ENCODE measurements at regions not wholly inside any gene's neighbourhood (a gene's known extent, or its start where the extent isn't known, plus 50 kb on each side); places are given as distances from the start of the nearest gene placed in this dataset.
"Not testable (repeated sequence)": the region's sequence is repeated elsewhere in the genome, so short reads cannot be mapped to it uniquely, and the experiment has no call there.

GRCh38 chr4:129278868-129279267 is 182.9 kb downstream of the C4orf33 start:
- no peak for DNase-seq (ENCODE audit: low read depth)
- TF ChIP-seq CTCF (IDR thresholded peaks at IDR 0.05; ENCODE audit: insufficient read depth, low read depth, low read length, missing control alignments) = no peak

DNA sequence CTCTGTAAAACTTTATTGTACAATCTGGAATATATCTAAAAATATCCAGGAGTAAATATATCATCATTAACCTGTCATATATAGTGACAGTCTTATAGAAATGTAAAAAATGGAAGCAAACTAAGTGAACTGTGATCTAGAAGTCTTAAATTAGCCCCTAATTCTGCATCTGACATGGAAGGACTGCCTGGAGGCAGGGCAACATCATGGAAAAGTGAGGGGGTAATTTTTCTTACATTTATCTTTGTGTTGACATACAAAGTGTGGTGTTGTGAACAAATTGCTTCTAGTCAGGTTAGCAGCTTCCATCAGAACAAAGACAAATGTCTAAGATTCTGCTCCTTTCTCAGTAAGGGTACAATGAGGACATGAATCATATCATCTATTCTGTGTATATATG is 186.3 kb downstream of the C4orf33 start:
- TF ChIP-seq CTCF (IDR thresholded peaks at IDR 0.05; ENCODE audit: insufficient read depth, low read depth, low read length, missing control alignments) = no peak
- H3K4me3 ChIP-seq (ENCODE audit: low read length) = no peak overlapping the region
- DNase-seq (ENCODE audit: low read depth) = no peak

More at GRCh38 chr4:129278868-129279267, 182.9 kb downstream of the C4orf33 start:
- no peak overlapping the region for H3K4me3 ChIP-seq (ENCODE audit: low read length)

DNA sequence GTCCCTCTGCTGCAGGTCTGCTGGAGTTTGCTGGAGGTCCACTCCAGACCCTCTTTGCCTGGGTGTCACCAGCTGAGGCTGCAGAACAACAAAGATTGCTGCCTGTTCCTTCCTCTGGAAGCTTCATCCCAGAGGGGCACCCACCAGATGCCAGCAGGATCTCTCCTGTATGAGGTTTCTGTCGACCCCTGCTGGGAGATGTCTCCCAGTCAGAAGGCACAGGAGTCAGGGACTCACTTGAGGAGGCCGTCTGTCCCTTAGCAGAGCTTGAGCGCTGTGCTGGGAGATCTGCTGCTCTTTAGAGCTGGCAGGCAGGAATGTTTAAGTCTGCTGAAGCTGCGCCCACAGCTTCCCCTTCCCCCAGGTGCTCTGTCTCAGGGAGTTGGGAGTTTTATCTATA is 196.2 kb downstream of the C4orf33 start:
- DNase-seq (ENCODE audit: low read depth) = not testable (repeated sequence)

GRCh38 chr4:129314781-129315180 is 218.8 kb downstream of the C4orf33 start:
- no peak for DNase-seq (ENCODE audit: low read depth)
- TF ChIP-seq CTCF (IDR thresholded peaks at IDR 0.05; ENCODE audit: insufficient read depth, low read depth, low read length, missing control alignments) = no peak
- no peak overlapping the region for H3K4me3 ChIP-seq (ENCODE audit: low read length)

More for the DNA sequence above, 196.2 kb downstream of the C4orf33 start:
- not testable (repeated sequence) for H3K4me3 ChIP-seq (ENCODE audit: low read length)

DNA sequence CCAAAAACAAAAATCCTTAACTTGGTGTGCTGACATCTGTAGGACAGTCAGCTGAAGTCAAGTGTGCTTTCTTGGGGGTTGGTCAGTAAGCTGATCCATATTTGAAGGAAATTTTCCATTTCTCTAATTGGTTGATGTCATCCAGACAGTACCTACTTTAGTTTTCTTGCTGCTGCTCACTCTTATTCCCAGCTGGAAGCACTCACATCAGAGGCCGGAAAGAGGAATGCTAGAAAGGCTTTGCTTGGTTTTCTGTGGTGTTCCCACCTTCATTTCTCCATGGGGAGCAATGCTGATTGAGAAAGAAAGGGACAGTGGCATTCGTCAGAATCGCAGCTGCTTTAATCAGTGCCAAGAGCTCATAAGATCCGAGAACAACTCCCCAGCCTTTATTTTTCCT is 227.0 kb downstream of the C4orf33 start:
- no peak for TF ChIP-seq CTCF (IDR thresholded peaks at IDR 0.05; ENCODE audit: insufficient read depth, low read depth, low read length, missing control alignments)
- H3K4me3 ChIP-seq (ENCODE audit: low read length) = no peak overlapping the region
- no peak for DNase-seq (ENCODE audit: low read depth)

GRCh38 chr4:129323658-129324057 is 227.7 kb downstream of the C4orf33 start:
- DNase-seq (ENCODE audit: low read depth) = no peak
- H3K4me3 ChIP-seq (ENCODE audit: low read length) = no peak overlapping the region
- TF ChIP-seq CTCF (IDR thresholded peaks at IDR 0.05; ENCODE audit: insufficient read depth, low read depth, low read length, missing control alignments) = no peak

DNA sequence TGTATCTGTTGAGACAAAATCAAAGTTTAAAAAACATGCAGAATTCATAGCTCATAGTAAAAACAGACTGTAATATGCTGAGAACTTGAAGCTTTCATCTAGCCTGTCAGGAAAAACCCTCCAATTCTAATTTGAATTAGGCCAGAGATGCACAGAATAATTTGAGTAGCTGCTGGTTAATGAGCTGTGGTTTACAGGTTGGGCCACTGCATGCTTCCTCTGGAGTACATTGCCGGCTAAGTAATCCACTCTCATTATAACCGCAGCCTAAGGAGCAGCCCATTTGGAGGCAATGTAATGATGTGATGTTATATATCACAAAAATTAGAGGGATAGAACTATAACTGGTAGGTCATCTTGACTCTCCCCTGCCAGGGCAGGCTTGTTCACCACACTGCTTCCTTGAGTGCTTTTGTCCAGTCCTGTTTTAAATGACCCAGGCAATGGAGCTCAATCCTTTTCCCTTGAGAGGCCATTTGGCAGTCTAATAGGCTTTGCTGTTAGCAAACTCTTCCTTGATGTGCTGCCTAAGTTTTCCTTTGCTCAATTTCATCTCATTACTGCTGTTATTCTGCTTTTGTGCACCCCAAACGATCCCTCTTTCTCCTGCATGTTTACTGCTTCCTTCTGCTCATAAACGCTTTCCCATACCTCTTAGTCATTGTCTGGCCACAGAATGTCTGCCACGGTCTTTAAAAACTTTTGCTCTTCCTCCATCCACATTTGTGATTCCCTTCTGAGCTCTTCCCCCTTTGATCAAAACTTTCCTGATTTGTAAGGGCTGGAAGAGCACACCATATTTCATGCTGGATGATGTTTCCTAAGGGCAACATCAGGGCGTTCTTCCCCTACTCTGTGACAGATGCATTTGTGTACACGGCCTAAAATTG is 230.9 kb downstream of the C4orf33 start:
- no peak overlapping the region for H3K4me3 ChIP-seq (ENCODE audit: low read length)
- no peak for DNase-seq (ENCODE audit: low read depth)
- no peak for TF ChIP-seq CTCF (IDR thresholded peaks at IDR 0.05; ENCODE audit: insufficient read depth, low read depth, low read length, missing control alignments)
